ENCODE measurements at regions not wholly inside any gene's neighbourhood (a gene's known extent, or its start where the extent isn't known, plus 50 kb on each side); places are given as distances from the start of the nearest gene placed in this dataset.
"Not testable (repeated sequence)": the region's sequence is repeated elsewhere in the genome, so short reads cannot be mapped to it uniquely, and the experiment has no call there.

DNA sequence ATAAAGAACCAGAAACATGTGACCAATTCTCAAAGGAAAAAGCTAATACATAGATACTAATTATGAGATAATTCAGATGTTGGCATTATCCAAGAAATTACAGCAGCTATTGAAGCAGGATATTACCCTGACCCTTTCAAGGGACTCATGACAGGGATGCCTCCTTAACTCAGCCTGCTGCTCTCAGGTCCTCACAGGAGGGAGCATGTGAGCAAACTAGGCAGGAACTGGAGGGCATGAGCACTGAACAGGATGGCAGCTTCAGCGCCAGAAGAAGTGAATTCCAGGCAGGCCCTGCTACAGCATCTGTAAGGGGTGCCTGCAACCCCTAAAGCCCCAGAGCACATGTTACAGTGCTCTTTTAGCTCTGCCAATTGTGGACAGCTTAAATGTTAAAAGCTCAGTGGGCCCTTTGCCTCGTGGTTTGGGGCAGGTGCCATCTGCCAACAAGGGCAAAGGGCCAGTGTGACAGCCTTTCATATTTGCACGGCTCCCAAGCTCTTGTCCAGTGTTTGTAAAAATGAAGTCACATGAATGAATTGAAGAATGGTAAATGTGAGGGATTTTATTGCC lies 464.7 kb upstream of the COX7C start:
- Mint-ChIP-seq H3K9me3 (peaks cover 5% of the 10 kb centered on the region), H3K27ac (no peak overlapping the region), H3K36me3 (no peaks in the 10 kb centered on the region), H3K27me3 (no peaks in the 10 kb centered on the region), H3K4me3 (no peak overlapping the region), H3K4me1 (ENCODE audit: low read depth in 2 of 2) (no peaks in the 10 kb centered on the region)
- DNase-seq (ENCODE audit: low spot score) (no peak), ATAC-seq (no peak)

DNA sequence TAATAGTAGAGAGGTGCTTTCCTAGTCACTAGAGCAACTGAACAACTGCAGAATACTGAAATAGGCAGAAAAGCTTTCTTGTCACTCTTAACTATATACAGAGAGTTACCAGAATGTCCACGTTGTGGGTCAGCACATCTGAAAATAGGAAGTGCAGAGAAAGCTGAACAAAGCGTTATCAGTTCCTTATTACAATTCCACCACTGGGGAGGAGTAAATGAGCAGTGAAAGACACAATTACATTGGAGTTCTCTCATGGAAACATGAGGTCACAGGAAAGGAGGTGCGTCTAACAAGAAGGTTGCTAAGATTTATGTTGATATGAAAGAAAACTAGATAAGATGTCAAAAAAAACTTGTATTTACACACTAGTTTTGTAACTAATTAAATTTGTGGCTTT lies 461.9 kb upstream of the COX7C start:
- Mint-ChIP-seq H3K27ac (no peak overlapping the region), H3K4me3 (no peak overlapping the region), H3K9me3 (peaks cover 3% of the 10 kb centered on the region), H3K4me1 (ENCODE audit: low read depth in 2 of 2) (no peaks in the 10 kb centered on the region), H3K27me3 (no peaks in the 10 kb centered on the region), H3K36me3 (no peaks in the 10 kb centered on the region)
- no peak for DNase-seq (ENCODE audit: low spot score)
- no peak for ATAC-seq

DNA sequence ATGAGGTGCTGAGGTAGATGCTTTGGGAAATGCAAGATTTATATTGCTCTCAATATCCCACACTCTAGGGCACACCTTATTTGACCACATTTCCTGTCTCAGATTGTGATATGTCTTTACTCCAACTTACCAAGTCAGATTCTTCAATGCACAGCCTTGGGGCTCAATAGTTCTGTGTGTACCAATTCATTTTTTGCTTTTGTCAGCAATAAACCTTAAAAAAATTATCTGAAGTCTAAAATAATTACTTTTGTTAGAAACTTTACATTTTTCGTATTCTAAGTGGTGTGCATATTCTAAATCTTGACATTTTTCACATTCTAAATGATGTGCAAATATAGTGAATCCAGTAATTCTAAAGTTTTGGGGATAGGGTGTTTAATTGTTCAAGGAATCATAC lies 447.5 kb upstream of the COX7C start:
- H3K4me1 Mint-ChIP-seq (ENCODE audit: low read depth in 2 of 2) = no peaks in the 10 kb centered on the region
- no peak for DNase-seq (ENCODE audit: low spot score)
- H3K4me3 Mint-ChIP-seq = no peak overlapping the region
- H3K9me3 Mint-ChIP-seq = peaks cover 6% of the 10 kb centered on the region
- H3K36me3 Mint-ChIP-seq = no peaks in the 10 kb centered on the region
- no peak overlapping the region for H3K27ac Mint-ChIP-seq
- H3K27me3 Mint-ChIP-seq = no peaks in the 10 kb centered on the region
- ATAC-seq = no peak

DNA sequence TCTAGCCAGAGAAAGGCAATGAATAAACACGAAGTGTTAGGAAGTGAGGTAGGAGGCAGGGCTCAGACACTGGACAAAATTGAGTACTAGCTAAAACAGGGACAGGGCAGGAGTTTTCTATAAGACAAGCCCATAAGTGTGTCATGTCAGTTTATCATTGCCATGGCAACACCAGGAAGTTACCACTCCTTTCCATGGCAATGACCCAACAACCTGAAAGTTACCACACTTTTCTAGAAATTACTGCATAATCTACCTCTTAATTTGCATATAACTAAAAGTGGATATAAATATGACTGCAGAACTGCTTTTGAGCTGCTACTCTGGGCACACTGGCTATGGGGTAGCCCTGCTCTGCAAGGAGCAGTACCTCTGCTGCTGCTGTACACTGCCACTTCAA lies 442.5 kb upstream of the COX7C start:
- Mint-ChIP-seq H3K36me3 (no peaks in the 10 kb centered on the region), H3K9me3 (peaks cover 10% of the 10 kb centered on the region), H3K27ac (no peak overlapping the region), H3K4me1 (ENCODE audit: low read depth in 2 of 2) (no peaks in the 10 kb centered on the region), H3K27me3 (no peaks in the 10 kb centered on the region), H3K4me3 (no peak overlapping the region)
- ATAC-seq = no peak
- DNase-seq (ENCODE audit: low spot score) = no peak

DNA sequence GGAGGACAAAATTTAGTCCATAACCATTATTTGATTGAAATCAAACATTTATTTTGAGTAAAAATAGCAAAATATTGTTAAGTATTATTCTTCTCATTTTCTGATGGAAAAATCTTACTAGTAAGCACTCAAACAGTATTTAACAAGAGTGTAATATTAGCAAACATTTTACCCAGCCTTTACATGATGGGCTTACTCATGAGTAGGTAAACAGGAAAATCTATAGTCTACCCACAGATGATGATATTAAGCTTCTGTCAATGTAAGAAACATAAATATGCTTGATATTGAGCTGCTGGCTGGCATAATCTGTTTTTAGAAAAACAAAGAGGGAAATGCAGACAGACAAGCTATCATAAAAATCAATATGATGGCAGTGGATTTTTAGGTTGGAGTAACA lies 418.5 kb upstream of the COX7C start:
- Mint-ChIP-seq H3K4me1 (ENCODE audit: low read depth in 2 of 2) (no peaks in the 10 kb centered on the region), H3K4me3 (no peak overlapping the region)

DNA sequence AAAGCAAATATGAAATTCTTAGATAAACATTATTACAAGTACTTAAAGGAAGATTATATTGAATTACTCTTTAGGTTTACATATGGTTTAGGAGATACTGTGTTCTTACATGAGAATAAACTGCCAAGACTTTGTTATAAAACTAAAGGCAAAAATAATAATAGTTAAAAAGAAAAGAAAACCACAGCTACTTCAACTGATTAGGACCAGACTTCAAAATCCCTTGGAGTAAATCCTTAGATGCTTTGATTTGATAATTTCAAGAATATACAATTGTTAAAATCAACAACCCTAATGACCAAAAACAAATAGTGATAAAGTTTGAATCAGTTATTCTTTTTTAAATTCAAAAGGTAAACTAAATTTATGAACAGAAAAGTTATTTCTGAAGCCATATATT lies 389.6 kb upstream of the COX7C start:
- peaks cover 8% of the 10 kb centered on the region for H3K9me3 Mint-ChIP-seq
- H3K36me3 Mint-ChIP-seq = peaks cover 6% of the 10 kb centered on the region
- H3K4me1 Mint-ChIP-seq (ENCODE audit: low read depth in 2 of 2) = no peaks in the 10 kb centered on the region
- H3K27me3 Mint-ChIP-seq = no peaks in the 10 kb centered on the region
- DNase-seq (ENCODE audit: low spot score) (no peak), ATAC-seq (no peak)
- no peak overlapping the region for H3K27ac Mint-ChIP-seq
- no peak overlapping the region for H3K4me3 Mint-ChIP-seq

More for the DNA sequence above, 418.5 kb upstream of the COX7C start:
- no peak for ATAC-seq
- DNase-seq (ENCODE audit: low spot score) = no peak
- H3K27ac Mint-ChIP-seq = no peak overlapping the region
- H3K36me3 Mint-ChIP-seq = no peaks in the 10 kb centered on the region
- H3K27me3 Mint-ChIP-seq = no peaks in the 10 kb centered on the region
- H3K9me3 Mint-ChIP-seq = peaks cover 4% of the 10 kb centered on the region

DNA sequence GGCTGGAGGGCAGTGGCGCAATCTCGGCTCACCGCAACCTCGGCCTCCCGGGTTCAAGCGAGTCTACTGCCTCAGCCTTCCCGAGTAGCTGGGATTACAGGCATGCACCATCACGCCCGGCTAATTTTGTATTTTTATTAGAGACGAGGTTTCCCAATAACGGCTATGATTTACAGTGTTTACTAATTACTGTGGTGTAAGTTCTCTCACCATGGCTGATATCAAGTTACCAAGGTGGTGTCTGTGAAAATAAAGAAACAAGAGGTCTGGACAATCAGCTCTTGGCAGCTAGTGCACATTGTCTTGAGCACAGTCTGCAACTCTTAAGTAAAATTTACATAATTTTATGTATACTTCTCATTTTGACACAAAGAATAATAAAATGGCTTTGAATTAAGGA lies 385.5 kb upstream of the COX7C start:
- ATAC-seq = no peak
- Mint-ChIP-seq H3K9me3 (no peaks in the 10 kb centered on the region), H3K4me3 (no peak overlapping the region), H3K27me3 (no peaks in the 10 kb centered on the region), H3K4me1 (ENCODE audit: low read depth in 2 of 2) (no peaks in the 10 kb centered on the region), H3K36me3 (no peaks in the 10 kb centered on the region), H3K27ac (no peak overlapping the region)
- no peak for DNase-seq (ENCODE audit: low spot score)

DNA sequence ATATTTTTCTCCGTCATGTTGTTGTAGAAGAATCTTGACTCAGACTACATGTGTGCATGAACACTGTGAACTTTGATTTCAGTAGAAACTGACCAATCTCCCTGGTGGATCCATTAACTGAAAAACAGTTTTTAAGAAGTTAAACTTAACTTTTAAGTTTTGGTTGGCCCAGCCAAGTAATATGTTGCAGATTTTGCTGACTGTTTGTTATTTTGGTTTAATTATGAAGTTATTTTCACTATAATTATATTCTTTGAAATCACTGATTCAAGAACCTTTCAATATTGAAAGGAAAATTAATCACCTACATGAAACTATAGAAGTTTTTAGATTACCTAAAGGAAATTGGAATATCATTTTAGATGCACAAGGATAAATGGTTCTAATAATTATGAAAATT lies 373.6 kb upstream of the COX7C start:
- Mint-ChIP-seq H3K9me3 (peaks cover 3% of the 10 kb centered on the region), H3K4me1 (ENCODE audit: low read depth in 2 of 2) (no peaks in the 10 kb centered on the region)

DNA sequence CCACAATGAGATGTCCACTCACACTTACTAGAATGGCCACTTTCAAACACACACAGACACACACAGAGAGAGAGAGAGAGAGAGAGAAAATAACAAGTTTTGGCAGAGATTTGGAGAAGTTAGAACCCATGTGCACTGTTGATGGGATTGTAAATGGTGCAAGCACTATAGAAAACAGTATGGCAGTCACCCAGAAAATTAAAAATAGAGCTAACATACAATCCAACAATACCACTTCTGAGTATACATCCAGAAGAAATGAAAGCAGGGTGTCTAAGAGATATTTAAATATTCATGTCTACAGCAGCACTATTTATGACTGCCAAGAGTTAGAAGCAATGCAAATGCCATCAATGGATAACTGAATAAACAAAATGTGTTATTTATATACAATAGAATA lies 359.9 kb upstream of the COX7C start:
- Mint-ChIP-seq H3K27ac (no peak overlapping the region), H3K27me3 (no peaks in the 10 kb centered on the region), H3K4me1 (ENCODE audit: low read depth in 2 of 2) (no peaks in the 10 kb centered on the region), H3K9me3 (peaks cover 7% of the 10 kb centered on the region), H3K36me3 (no peaks in the 10 kb centered on the region), H3K4me3 (no peak overlapping the region)
- ATAC-seq (no peak), DNase-seq (ENCODE audit: low spot score) (no peak)

More for the DNA sequence above, 373.6 kb upstream of the COX7C start:
- Mint-ChIP-seq H3K4me3 (no peak overlapping the region), H3K36me3 (no peaks in the 10 kb centered on the region), H3K27ac (no peak overlapping the region), H3K27me3 (no peaks in the 10 kb centered on the region)
- ATAC-seq (no peak), DNase-seq (ENCODE audit: low spot score) (no peak)

DNA sequence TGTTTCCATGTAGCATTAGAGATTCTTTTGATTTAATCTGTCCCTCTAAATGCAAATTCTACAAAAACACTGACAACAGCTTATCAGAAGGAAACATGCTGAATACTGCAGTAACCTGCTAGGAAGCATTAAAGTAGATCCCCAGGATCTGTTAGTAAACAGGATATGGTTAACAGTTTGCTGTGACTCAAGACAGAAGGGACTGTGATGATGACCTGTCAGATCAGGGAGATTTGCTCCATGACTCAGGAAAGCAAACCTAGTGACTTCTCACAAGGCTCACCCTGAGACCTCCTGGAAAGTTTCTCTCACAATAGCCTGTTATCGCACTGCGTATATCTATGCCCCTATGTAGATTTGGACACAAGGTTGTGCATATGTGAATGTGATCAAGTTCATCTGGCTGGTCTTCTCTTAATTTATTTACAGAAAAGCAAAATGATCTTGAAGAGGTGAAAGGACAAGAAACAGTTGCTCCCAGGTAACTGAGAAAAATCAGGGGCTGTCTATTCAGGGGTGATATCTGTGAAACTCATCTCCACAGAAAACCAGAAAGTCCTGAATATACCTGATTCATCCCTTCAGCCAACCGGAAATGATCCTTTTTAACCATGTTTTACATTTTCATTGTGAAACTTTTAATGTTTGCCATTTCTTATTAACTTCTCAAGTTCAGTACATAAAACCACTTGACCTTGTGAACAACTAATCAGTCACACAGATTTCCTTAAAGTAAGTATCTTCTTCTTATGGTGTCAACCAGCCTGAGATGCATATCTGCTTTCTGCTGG lies 333.1 kb upstream of the COX7C start:
- not testable (repeated sequence) for H3K27ac Mint-ChIP-seq
- ATAC-seq = peak; percentile 74 to 78

DNA sequence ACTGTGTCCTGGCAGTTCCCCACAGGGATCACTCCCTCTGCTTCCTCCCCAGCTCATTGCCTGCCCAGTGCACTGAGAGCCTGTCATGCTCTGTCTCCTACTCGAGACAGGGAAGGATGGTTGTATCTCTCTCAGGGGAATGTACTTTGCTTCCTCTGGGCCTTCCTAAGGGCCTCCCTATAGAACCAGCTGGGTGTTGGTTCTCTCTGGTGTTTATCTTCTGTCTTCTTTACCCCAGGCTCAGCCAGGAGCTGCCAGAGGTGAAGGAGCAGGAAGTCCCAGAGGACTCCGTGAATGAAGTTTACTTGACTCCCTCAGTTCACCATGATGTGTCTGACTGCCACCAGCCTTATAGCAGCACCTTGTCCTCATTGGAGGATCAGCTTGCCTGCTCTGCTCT lies 330.3 kb upstream of the COX7C start:
- not testable (repeated sequence) for H3K27me3 Mint-ChIP-seq; H3K9me3 Mint-ChIP-seq; H3K4me1 Mint-ChIP-seq (ENCODE audit: low read depth in 2 of 2); DNase-seq (ENCODE audit: low spot score); H3K4me3 Mint-ChIP-seq; H3K36me3 Mint-ChIP-seq; H3K27ac Mint-ChIP-seq; ATAC-seq

More for the DNA sequence above, 333.1 kb upstream of the COX7C start:
- not testable (repeated sequence) for H3K27me3 Mint-ChIP-seq; H3K4me3 Mint-ChIP-seq; DNase-seq (ENCODE audit: low spot score); H3K4me1 Mint-ChIP-seq (ENCODE audit: low read depth in 2 of 2); H3K36me3 Mint-ChIP-seq; H3K9me3 Mint-ChIP-seq

DNA sequence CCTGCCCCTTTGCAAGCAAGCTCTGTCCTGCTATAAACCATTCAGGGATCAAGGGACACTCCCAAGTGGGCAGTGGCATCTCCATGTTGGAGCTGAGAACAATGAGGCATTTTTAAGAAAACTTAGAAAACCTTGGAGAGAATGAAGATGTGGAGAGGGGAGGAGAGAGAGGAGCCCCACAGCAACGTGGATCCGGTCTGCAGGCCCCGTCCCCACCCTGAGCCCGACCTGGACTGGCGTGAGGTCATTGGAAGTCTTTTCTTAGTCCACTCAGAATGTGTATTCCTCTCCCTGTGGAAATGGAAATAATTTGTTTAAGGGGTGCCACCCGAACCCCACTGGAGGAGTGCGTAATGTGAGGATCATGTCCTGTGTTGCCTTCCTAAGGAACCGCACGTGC lies 328.0 kb upstream of the COX7C start:
- not testable (repeated sequence) for H3K9me3 Mint-ChIP-seq; H3K4me1 Mint-ChIP-seq (ENCODE audit: low read depth in 2 of 2); ATAC-seq; DNase-seq (ENCODE audit: low spot score); H3K36me3 Mint-ChIP-seq; H3K4me3 Mint-ChIP-seq; H3K27ac Mint-ChIP-seq; H3K27me3 Mint-ChIP-seq

DNA sequence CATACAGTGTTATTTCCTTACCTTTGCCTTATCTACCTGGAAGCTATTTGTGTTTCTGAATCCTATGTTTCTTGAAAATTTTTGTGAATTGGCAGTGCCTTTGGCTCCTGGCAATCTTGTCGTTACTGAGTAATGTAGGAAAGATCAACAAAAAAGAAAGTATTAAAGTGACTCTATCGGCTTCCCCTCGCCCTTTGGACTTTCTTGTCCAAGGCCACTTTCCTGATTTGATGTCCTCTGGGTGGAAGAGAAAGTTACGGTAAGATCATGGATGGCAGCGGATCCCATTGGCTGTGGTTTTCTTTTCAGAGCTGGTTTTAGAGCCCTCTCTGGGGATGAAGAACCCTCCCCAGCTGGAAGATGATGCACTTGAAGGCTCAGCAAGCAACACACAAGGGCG lies 324.9 kb upstream of the COX7C start:
- not testable (repeated sequence) for H3K4me1 Mint-ChIP-seq (ENCODE audit: low read depth in 2 of 2); H3K36me3 Mint-ChIP-seq; DNase-seq (ENCODE audit: low spot score); H3K27ac Mint-ChIP-seq; ATAC-seq; H3K4me3 Mint-ChIP-seq; H3K9me3 Mint-ChIP-seq; H3K27me3 Mint-ChIP-seq

DNA sequence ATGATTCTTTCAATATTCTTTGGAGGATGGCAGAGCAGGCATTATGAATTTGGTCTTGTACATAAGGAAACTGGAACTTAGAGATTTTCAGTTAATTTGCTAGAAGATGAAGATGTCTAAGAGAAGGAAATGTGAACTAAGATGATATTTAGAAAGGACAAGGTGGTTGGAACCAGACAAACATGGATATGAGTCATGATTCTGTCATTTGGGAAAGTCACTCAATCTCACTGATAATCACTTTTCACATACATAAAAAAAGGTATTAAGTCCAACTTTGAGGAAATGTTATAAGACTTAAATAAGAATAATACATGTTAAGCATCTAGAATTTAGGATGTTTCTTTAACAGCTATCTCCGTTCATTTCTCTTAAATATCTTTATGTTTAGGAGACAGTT lies 315.1 kb upstream of the COX7C start:
- not testable (repeated sequence) for ATAC-seq; H3K36me3 Mint-ChIP-seq; H3K27ac Mint-ChIP-seq; DNase-seq (ENCODE audit: low spot score); H3K9me3 Mint-ChIP-seq; H3K4me3 Mint-ChIP-seq; H3K27me3 Mint-ChIP-seq; H3K4me1 Mint-ChIP-seq (ENCODE audit: low read depth in 2 of 2)

DNA sequence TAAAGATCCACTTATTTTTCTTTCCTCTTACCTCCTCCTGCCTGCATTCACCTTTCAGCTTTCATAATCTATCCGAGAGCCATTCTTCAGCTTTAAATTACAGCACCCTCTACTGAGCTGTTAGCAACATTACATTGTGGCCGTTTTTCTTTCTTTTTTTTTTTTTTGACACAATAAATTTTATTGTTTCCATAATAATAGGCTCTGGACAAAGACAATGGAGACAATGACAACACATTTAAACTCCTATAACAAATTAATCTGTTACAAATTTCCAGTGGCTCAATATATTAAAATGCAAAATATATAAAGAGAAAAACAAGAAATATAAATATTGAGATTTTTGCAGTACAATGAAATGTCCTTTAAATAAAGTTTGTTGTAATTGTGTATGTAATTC lies 312.7 kb upstream of the COX7C start:
- H3K4me3 Mint-ChIP-seq; H3K4me1 Mint-ChIP-seq (ENCODE audit: low read depth in 2 of 2); DNase-seq (ENCODE audit: low spot score); H3K27ac Mint-ChIP-seq; ATAC-seq; H3K9me3 Mint-ChIP-seq; H3K27me3 Mint-ChIP-seq; H3K36me3 Mint-ChIP-seq: not testable (repeated sequence)

All from natural killer cell treated with Interleukin-12 subunit alpha and Interleukin-12 subunit beta and Interleukin-15 and Interleukin-18, amount 100 ng/mL, for 72 hours (primary cell).